GM03348 (cell line): ENCODE measurements at regions not wholly inside any gene's neighbourhood (a gene's known extent, or its start where the extent isn't known, plus 50 kb on each side); places are given as distances from the start of the nearest gene placed in this dataset.
A peak's percentile ranks its signal among the peaks of the same experiment; 100 is the strongest.

Experiments
- DNase-seq: peaks from one replicate; pipeline ENCODE4 v3.0.0; 2012; ENCODE audit warnings: low spot score

GRCh38 chr2:235264121-235264493, 229.7 kb upstream of the AGAP1 start:
- no peak for DNase-seq

- DNase-seq = no peak
Observed at GRCh38 chr2:235264512-235264911, 229.3 kb upstream of the AGAP1 start.

GRCh38 chr2:235265348-235265965, 228.4 kb upstream of the AGAP1 start:
- no peak for DNase-seq

- no peak for DNase-seq
Observed at GRCh38 chr2:235267251-235267650, 226.6 kb upstream of the AGAP1 start.

- DNase-seq = peak; percentile 69
Observed at GRCh38 chr2:235268535-235268934, 225.3 kb upstream of the AGAP1 start.

- DNase-seq = no peak
Observed at GRCh38 chr2:235270291-235270690, 223.6 kb upstream of the AGAP1 start.

GRCh38 chr2:235270956-235271355, 222.9 kb upstream of the AGAP1 start:
- DNase-seq = peak; percentile 56

GRCh38 chr2:235271936-235272335, 221.9 kb upstream of the AGAP1 start:
- DNase-seq = no peak

- no peak for DNase-seq
Observed at GRCh38 chr2:235274023-235274422, 219.8 kb upstream of the AGAP1 start.

GRCh38 chr2:235277485-235277884, 216.4 kb upstream of the AGAP1 start:
- no peak for DNase-seq

- no peak for DNase-seq
Observed at GRCh38 chr2:235278771-235279355, 215.0 kb upstream of the AGAP1 start.

GRCh38 chr2:235279965-235280364, 213.9 kb upstream of the AGAP1 start:
- DNase-seq = no peak

- DNase-seq = peak; percentile 43
Observed at GRCh38 chr2:235283246-235283645, 210.6 kb upstream of the AGAP1 start.

- peak; percentile 50 for DNase-seq
Observed at GRCh38 chr2:235286622-235287374, 207.0 kb upstream of the AGAP1 start.

GRCh38 chr2:235287375-235287733, 206.5 kb upstream of the AGAP1 start:
- DNase-seq = no peak

- no peak for DNase-seq
Observed at GRCh38 chr2:235291461-235291860, 202.4 kb upstream of the AGAP1 start.

- no peak for DNase-seq
Observed at GRCh38 chr2:235293061-235293460, 200.8 kb upstream of the AGAP1 start.

- DNase-seq = no peak
Observed at GRCh38 chr2:235295831-235296230, 198.0 kb upstream of the AGAP1 start.

- peak; percentile 44 for DNase-seq
Observed at GRCh38 chr2:235300368-235301201, 193.3 kb upstream of the AGAP1 start.

- DNase-seq = no peak
Observed at GRCh38 chr2:235301202-235302076, 192.4 kb upstream of the AGAP1 start.

- no peak for DNase-seq
Observed at GRCh38 chr2:235302263-235302662, 191.6 kb upstream of the AGAP1 start.
